IMR-90 (cell line): ENCODE measurements at regions not wholly inside any gene's neighbourhood (a gene's known extent, or its start where the extent isn't known, plus 50 kb on each side); places are given as distances from the start of the nearest gene placed in this dataset.

ENCODE experiments used
- ATAC-seq: fragments of 200-7000 bp; cut with Tn5 transposase; 2 replicates; pipeline ENCODE4 v1.9.1; 2020; ENCODE audit warnings: low read depth, mild to moderate bottlenecking, moderate library complexity
- BruUV-seq: library from RNA; stranded (reverse); fragments of 400-500 nt; replicated peaks from 2 replicates; lab custom pipeline; 2021; lab: Mats Ljungman, UMichigan
- CTCF ChIA-PET: fragments of 300-600 bp; formaldehyde crosslinking; extraction: SDS; loops from one replicate; lab custom pipeline; 2021; ENCODE audit warnings: antibody characterized with exemption; lab: Yijun Ruan, JAX
- POLR2A ChIA-PET: fragments of 300-600 bp; sonication (Branson Sonifier 250); formaldehyde crosslinking; loops from one replicate; lab custom pipeline; 2022; ENCODE audit warnings: antibody characterized with exemption; ENCODE audit not compliant: unreplicated experiment; lab: Charles Lee
- DNase-seq: peaks from one replicate; pipeline ENCODE4 v3.0.0; 2013
- H2AFZ ChIP-seq: replicated peaks from 2 replicates; pipeline ENCODE3; 2013; ENCODE audit warnings: low read length, mild to moderate bottlenecking; ENCODE audit not compliant: poor library complexity
- H2AK5ac ChIP-seq: 2 replicates; pipeline ENCODE4 v1.6.1; 2013; ENCODE audit warnings: low read depth, low read length, inconsistent platforms
- H2AK9ac ChIP-seq: replicated peaks from 2 replicates; pipeline ENCODE3; 2013; ENCODE audit warnings: mild to moderate bottlenecking, low read depth, low read length, moderate library complexity; ENCODE audit not compliant: poor library complexity
- H2BK120ac ChIP-seq: 2 replicates; pipeline ENCODE4 v1.6.1; 2013; ENCODE audit warnings: low read depth, low read length, inconsistent platforms
- H2BK15ac ChIP-seq: 3 replicates; pipeline ENCODE4 v1.6.1; 2013; ENCODE audit warnings: low read depth, low read length, inconsistent platforms
- H2BK20ac ChIP-seq: 2 replicates; pipeline ENCODE4 v1.6.1; 2013; ENCODE audit warnings: low read depth, mild to moderate bottlenecking, inconsistent platforms, low read length, moderate library complexity
- H2BK5ac ChIP-seq: 2 replicates; pipeline ENCODE4 v1.6.1; 2013; ENCODE audit warnings: mild to moderate bottlenecking, low read depth, low read length, inconsistent platforms; ENCODE audit not compliant: poor library complexity, severe bottlenecking
- H3K14ac ChIP-seq: replicated peaks from 2 replicates; pipeline ENCODE4 v1.6.1; 2013; ENCODE audit warnings: low read depth, low read length, inconsistent platforms
- H3K18ac ChIP-seq: 2 replicates; pipeline ENCODE4 v1.6.1; 2013; ENCODE audit warnings: low read depth, low read length, control low read depth
- H3K23ac ChIP-seq: 2 replicates; pipeline ENCODE4 v1.6.1; 2013; ENCODE audit warnings: low read depth, low read length, inconsistent platforms
- H3K27ac ChIP-seq: 2 replicates; pipeline ENCODE4 v1.5.1; 2013; ENCODE audit warnings: mild to moderate bottlenecking, control low read depth, low read length; ENCODE audit not compliant: insufficient read depth
- H3K27me3 ChIP-seq: 2 replicates; pipeline ENCODE4 v1.6.1; 2013; ENCODE audit warnings: low read length; ENCODE audit not compliant: control insufficient read depth, insufficient read depth
- H3K36me3 ChIP-seq: 2 replicates; pipeline ENCODE4 v1.6.1; 2013; ENCODE audit warnings: low read length, mixed read lengths; ENCODE audit not compliant: control insufficient read depth, insufficient read depth
- H3K4ac ChIP-seq: 2 replicates; pipeline ENCODE4 v1.6.1; 2013; ENCODE audit warnings: low read depth, low read length, inconsistent platforms
- H3K4me1 ChIP-seq: 2 replicates; pipeline ENCODE4 v1.6.1; 2013; ENCODE audit warnings: low read length, mixed read lengths; ENCODE audit not compliant: control insufficient read depth, insufficient read depth
- H3K4me2 ChIP-seq: 2 replicates; pipeline ENCODE4 v1.6.1; 2013; ENCODE audit warnings: low read depth, mild to moderate bottlenecking, control low read depth, low read length, moderate library complexity
- H3K4me3 ChIP-seq: 2 replicates; pipeline ENCODE4 v1.5.1; 2013; ENCODE audit warnings: low read depth, mild to moderate bottlenecking, control low read depth, low read length, moderate library complexity; ENCODE audit not compliant: insufficient read depth
- H3K56ac ChIP-seq: 2 replicates; pipeline ENCODE4 v1.6.1; 2013; ENCODE audit warnings: low read length, inconsistent platforms; ENCODE audit not compliant: insufficient read depth; ENCODE audit errors: extremely low read depth
- H3K79me1 ChIP-seq, 2 experiments: 2 replicates each; pipeline ENCODE4 v1.6.1; 2013; ENCODE audit warnings: low read length in 2 of 2, inconsistent platforms in 1 of 2, low read depth in 1 of 2
- H3K9ac ChIP-seq: 2 replicates; pipeline ENCODE4 v1.6.1; 2013; ENCODE audit warnings: low read depth, low read length, control low read depth
- H3K9me1 ChIP-seq: 2 replicates; pipeline ENCODE4 v1.6.1; 2013; ENCODE audit warnings: low read length, inconsistent platforms; ENCODE audit not compliant: insufficient read depth
- H3K9me3 ChIP-seq: 2 replicates; pipeline ENCODE4 v1.6.1; 2013; ENCODE audit warnings: low read length; ENCODE audit not compliant: control insufficient read depth, insufficient read depth
- H4K20me1 ChIP-seq: 2 replicates; pipeline ENCODE4 v1.6.1; 2013; ENCODE audit warnings: low read length, inconsistent platforms; ENCODE audit not compliant: insufficient read depth
- H4K5ac ChIP-seq: 2 replicates; pipeline ENCODE4 v1.6.1; 2013; ENCODE audit warnings: mild to moderate bottlenecking, low read depth, low read length, control low read depth
- H4K8ac ChIP-seq, 2 experiments: 2 replicates each; pipeline ENCODE4 v1.6.1; 2013; ENCODE audit warnings: low read depth in 2 of 2, low read length in 2 of 2, control low read depth in 1 of 2, inconsistent platforms in 1 of 2
- H4K91ac ChIP-seq: 2 replicates; pipeline ENCODE4 v1.6.1; 2013; ENCODE audit warnings: low read depth, low read length, inconsistent platforms; ENCODE audit not compliant: insufficient read depth
- BHLHE40 ChIP-seq: fragments of 150-350 bp; IDR thresholded peaks from 2 replicates; pipeline ENCODE4 v1.6.1; 2016; ENCODE audit warnings: mild to moderate bottlenecking, low read depth, low read length
- ELK1 ChIP-seq: fragments of 150-350 bp; IDR thresholded peaks from 2 replicates; pipeline ENCODE4 v1.6.1; 2016; ENCODE audit warnings: low read depth, mild to moderate bottlenecking, low read length, moderate library complexity, borderline replicate concordance
- FOS ChIP-seq: fragments of 150-350 bp; IDR thresholded peaks from 2 replicates; pipeline ENCODE4 v1.6.1; 2016; ENCODE audit warnings: low read depth, low read length
- MAFK ChIP-seq: IDR thresholded peaks from 2 replicates; pipeline ENCODE4 v1.6.1; 2012; ENCODE audit warnings: low read depth, low read length, improper control_type of control experiment
- MXI1 ChIP-seq: IDR thresholded peaks from 2 replicates; pipeline ENCODE4 v1.6.1; 2012; ENCODE audit warnings: low read depth, mild to moderate bottlenecking, low read length, moderate library complexity, borderline replicate concordance
- RAD21 ChIP-seq: IDR thresholded peaks from 2 replicates; pipeline ENCODE4 v1.6.1; 2012; ENCODE audit warnings: low read length, improper control_type of control experiment
- RCOR1 ChIP-seq: IDR thresholded peaks from 2 replicates; pipeline ENCODE4 v1.6.1; 2012; ENCODE audit warnings: mild to moderate bottlenecking, low read length, improper control_type of control experiment; ENCODE audit not compliant: insufficient replicate concordance
- WGBS, 2 experiments: methylation state at CpG; one replicate each; pipeline versions ENCODE4 v1.1.5 to v1.1.7; 2013; ENCODE audit warnings: missing lambda C conversion rate in 2 of 2; ENCODE audit not compliant: insufficient read length in 1 of 2; ENCODE audit errors: extremely low coverage in 2 of 2; 5-methylcytosine and 5-hydroxymethylcytosine counted together
- dilution Hi-C: fragments of 300-500 bp; cut with HindIII; formaldehyde crosslinking; loops from one replicate; pipeline ENCODE4 v1.14.3; 2018; ENCODE audit warnings: low sequenced_read_pairs; ENCODE audit not compliant: unreplicated experiment
- in situ Hi-C: fragments of 300-500 bp; cut with MboI; formaldehyde crosslinking; loops from 3 replicates; pipeline ENCODE4 v1.14.3; 2019; ENCODE audit warnings: low sequenced_read_pairs, inconsistent platforms, mixed read lengths
- intact Hi-C: fragments of 100-400 bp; cut with micrococcal nuclease; formaldehyde crosslinking; loops from 2 replicates; pipeline ENCODE4 v1.10.0; 2022

GRCh38 chr10:78533098-78533497, 499.4 kb downstream of the RPS24 start:
- Histone ChIP-seq H3K4ac (no peak overlapping the region), H3K9me1 (no peaks in the 10 kb centered on the region), H2BK20ac (no peak overlapping the region), H2BK15ac (no peak overlapping the region), H3K27me3 (peaks cover 6% of the 10 kb centered on the region), H2BK120ac (no peak overlapping the region), H2AK5ac (no peak overlapping the region), H4K91ac (no peak overlapping the region), H3K9me3 (no peaks in the 10 kb centered on the region; the same call in 1 of the 2 replicates), H2BK5ac (no peak overlapping the region), H3K56ac (no peak overlapping the region), H2AK9ac (no peak overlapping the region), H3K4me1 (no peaks in the 10 kb centered on the region), H4K20me1 (no peaks in the 10 kb centered on the region), H3K4me3 (no peak overlapping the region), H2AFZ (no peak overlapping the region), H4K5ac (no peak overlapping the region), H3K18ac (no peak overlapping the region; the same call in 1 of the 2 replicates), H3K4me2 (no peak overlapping the region), H3K14ac (no peak overlapping the region), H3K36me3 (no peaks in the 10 kb centered on the region), H3K23ac (no peak overlapping the region), H3K9ac (no peak overlapping the region), H3K27ac (no peak overlapping the region), H4K8ac (no peak overlapping the region), H3K79me1 (no peaks in the 10 kb centered on the region)
- BruUV-seq: no TSS peak
- TF ChIP-seq ELK1 (no peak), RAD21 (no peak), BHLHE40 (no peak), MXI1 (no peak), RCOR1 (no peak), FOS (no peak), MAFK (no peak)
- in situ Hi-C loops (no loop called here), dilution Hi-C loops (no loop called here), intact Hi-C loops (no loop called here)
- POLR2A ChIA-PET: no interaction called here
- CTCF ChIA-PET: no interaction called here
- 50% methylated on average over 2 of the region's 5 CpGs; no CpG with 5 or more reads in 1 of the 2 experiments for WGBS, 2 experiments
- DNase-seq: no peak
- ATAC-seq: no peak
